ENCODE measurements at regions not wholly inside any gene's neighbourhood (a gene's known extent, or its start where the extent isn't known, plus 50 kb on each side); places are given as distances from the start of the nearest gene placed in this dataset.

DNA sequence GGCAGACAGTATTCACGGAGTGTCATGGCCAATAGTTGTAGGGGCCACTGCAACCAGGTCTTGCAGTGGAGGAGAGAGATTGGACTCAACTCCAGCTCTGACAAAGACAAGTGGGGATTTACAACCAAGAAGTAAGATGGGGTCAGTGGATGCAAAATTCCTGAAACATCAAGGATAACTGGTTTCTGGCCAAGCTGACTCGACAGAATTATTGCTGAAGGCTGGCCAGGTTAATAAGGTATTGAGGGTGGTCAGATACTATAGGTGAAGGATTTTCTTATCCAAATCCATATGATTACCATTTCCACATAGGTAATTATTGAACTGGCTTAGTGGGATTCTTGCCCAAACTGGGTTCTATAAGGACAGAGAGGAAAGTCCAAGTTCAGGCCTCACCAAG, 64.9 kb upstream of the FOXG1 start:
- Histone ChIP-seq H3K9me3 (ENCODE audit: insufficient read depth, low read depth, low read length) (no peaks in the 10 kb centered on the region), H3K27ac (ENCODE audit: low read depth, low read length) (no peak overlapping the region), H3K36me3 (ENCODE audit: insufficient read depth, low read length) (no peaks in the 10 kb centered on the region), H2AFZ (ENCODE audit: low read depth, low read length) (no peak overlapping the region), H3K9ac (ENCODE audit: low read length) (no peak overlapping the region), H3K4me1 (ENCODE audit: insufficient read depth, low read length) (no peaks in the 10 kb centered on the region), H3K4me2 (ENCODE audit: low read length) (no peak overlapping the region), H3K27me3 (ENCODE audit: insufficient read depth, low read length) (no peaks in the 10 kb centered on the region), H4K20me1 (ENCODE audit: insufficient read depth, low read length) (no peaks in the 10 kb centered on the region), H3K79me2 (ENCODE audit: insufficient read depth, low read length) (no peaks in the 10 kb centered on the region), H3K4me3 (ENCODE audit: insufficient read depth, low read depth, low read length) (no peak overlapping the region)
- Mint-ChIP-seq H3K27ac (ENCODE audit: unreplicated experiment) (no peak overlapping the region), H3K27me3 (ENCODE audit: low read depth, unreplicated experiment) (no peaks in the 10 kb centered on the region), H3K9me3 (ENCODE audit: unreplicated experiment) (no peaks in the 10 kb centered on the region), H3K4me3 (ENCODE audit: unreplicated experiment) (no peak overlapping the region), H3K36me3 (ENCODE audit: low read depth, unreplicated experiment) (no peaks in the 10 kb centered on the region), H3K4me1 (ENCODE audit: low read depth, unreplicated experiment) (peaks cover 8% of the 10 kb centered on the region)
- TF ChIP-seq, protein P1, sequence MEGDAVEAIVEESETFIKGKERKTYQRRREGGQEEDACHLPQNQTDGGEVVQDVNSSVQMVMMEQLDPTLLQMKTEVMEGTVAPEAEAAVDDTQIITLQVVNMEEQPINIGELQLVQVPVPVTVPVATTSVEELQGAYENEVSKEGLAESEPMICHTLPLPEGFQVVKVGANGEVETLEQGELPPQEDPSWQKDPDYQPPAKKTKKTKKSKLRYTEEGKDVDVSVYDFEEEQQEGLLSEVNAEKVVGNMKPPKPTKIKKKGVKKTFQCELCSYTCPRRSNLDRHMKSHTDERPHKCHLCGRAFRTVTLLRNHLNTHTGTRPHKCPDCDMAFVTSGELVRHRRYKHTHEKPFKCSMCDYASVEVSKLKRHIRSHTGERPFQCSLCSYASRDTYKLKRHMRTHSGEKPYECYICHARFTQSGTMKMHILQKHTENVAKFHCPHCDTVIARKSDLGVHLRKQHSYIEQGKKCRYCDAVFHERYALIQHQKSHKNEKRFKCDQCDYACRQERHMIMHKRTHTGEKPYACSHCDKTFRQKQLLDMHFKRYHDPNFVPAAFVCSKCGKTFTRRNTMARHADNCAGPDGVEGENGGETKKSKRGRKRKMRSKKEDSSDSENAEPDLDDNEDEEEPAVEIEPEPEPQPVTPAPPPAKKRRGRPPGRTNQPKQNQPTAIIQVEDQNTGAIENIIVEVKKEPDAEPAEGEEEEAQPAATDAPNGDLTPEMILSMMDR (IDR thresholded peaks at IDR 0.05; ENCODE audit: insufficient read depth, low read depth, low read length) = no peak
- no peak for TF ChIP-seq EZH2 (IDR thresholded peaks at IDR 0.05; ENCODE audit: insufficient read depth, low read length)
- FAIRE-seq (no peak), DNase-seq (ENCODE audit: low read depth) (no peak)

DNA sequence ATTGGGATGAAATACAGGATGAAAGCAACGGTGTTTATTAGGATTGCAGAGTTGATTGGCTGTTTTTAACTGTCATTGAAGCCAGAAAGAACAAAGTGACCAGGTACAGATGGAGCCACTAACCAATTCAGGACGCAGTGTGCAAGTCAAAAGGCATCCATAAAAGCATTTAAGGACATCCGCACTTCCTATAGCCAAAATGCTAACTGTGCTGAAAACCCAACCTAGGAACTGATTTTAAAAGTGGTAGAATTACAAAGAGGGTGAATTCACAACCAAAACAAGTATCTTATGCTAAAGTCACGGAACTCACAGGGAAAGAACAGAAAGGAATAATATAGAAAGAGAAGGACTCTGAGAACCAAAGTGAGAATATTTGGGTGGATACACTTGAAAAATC, 63.1 kb upstream of the FOXG1 start:
- Histone ChIP-seq H3K27me3 (ENCODE audit: insufficient read depth, low read length) (no peaks in the 10 kb centered on the region), H3K9me3 (ENCODE audit: insufficient read depth, low read depth, low read length) (no peaks in the 10 kb centered on the region), H3K4me1 (ENCODE audit: insufficient read depth, low read length) (peaks cover 13% of the 10 kb centered on the region), H3K36me3 (ENCODE audit: insufficient read depth, low read length) (no peaks in the 10 kb centered on the region), H3K4me2 (ENCODE audit: low read length) (no peak overlapping the region), H3K27ac (ENCODE audit: low read depth, low read length) (no peak overlapping the region), H2AFZ (ENCODE audit: low read depth, low read length) (no peak overlapping the region), H3K79me2 (ENCODE audit: insufficient read depth, low read length) (no peaks in the 10 kb centered on the region), H4K20me1 (ENCODE audit: insufficient read depth, low read length) (no peaks in the 10 kb centered on the region), H3K4me3 (ENCODE audit: insufficient read depth, low read depth, low read length) (no peak overlapping the region), H3K9ac (ENCODE audit: low read length) (no peak overlapping the region)
- Mint-ChIP-seq H3K4me3 (ENCODE audit: unreplicated experiment) (no peak overlapping the region), H3K27me3 (ENCODE audit: low read depth, unreplicated experiment) (no peaks in the 10 kb centered on the region), H3K9me3 (ENCODE audit: unreplicated experiment) (no peaks in the 10 kb centered on the region), H3K36me3 (ENCODE audit: low read depth, unreplicated experiment) (no peaks in the 10 kb centered on the region), H3K27ac (ENCODE audit: unreplicated experiment) (no peak overlapping the region), H3K4me1 (ENCODE audit: low read depth, unreplicated experiment) (peaks cover 20% of the 10 kb centered on the region)
- TF ChIP-seq EZH2 (IDR thresholded peaks at IDR 0.05; ENCODE audit: insufficient read depth, low read length) = no peak
- TF ChIP-seq, protein P1 (IDR thresholded peaks at IDR 0.05; ENCODE audit: insufficient read depth, low read depth, low read length) = no peak
- no peak for FAIRE-seq
- no peak for DNase-seq (ENCODE audit: low read depth)

DNA sequence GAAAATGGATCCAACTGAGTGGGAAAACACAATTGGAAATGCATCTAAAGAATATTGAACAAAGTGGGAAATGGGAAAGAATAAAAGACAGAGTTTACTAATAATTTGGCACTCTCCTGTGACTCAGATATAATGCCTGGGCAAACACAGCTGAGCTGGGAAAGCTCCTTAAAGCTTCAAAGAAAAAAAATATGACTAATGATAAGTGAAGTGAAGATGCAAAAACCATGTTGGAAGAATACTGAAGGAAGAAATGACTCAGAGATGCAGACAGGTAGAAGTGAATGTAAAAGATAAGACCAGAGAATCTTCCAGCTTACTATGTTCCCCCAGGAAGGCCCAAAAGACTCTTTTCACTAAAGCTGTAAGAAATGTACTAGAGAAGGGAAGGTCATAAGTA, 62.4 kb upstream of the FOXG1 start:
- Mint-ChIP-seq H3K27ac (ENCODE audit: unreplicated experiment) (no peak overlapping the region), H3K4me1 (ENCODE audit: low read depth, unreplicated experiment) (peaks cover 20% of the 10 kb centered on the region), H3K4me3 (ENCODE audit: unreplicated experiment) (no peak overlapping the region), H3K36me3 (ENCODE audit: low read depth, unreplicated experiment) (no peaks in the 10 kb centered on the region), H3K27me3 (ENCODE audit: low read depth, unreplicated experiment) (no peaks in the 10 kb centered on the region), H3K9me3 (ENCODE audit: unreplicated experiment) (no peaks in the 10 kb centered on the region)
- Histone ChIP-seq H3K4me1 (ENCODE audit: insufficient read depth, low read length) (peaks cover 13% of the 10 kb centered on the region), H3K27me3 (ENCODE audit: insufficient read depth, low read length) (no peaks in the 10 kb centered on the region), H3K36me3 (ENCODE audit: insufficient read depth, low read length) (no peaks in the 10 kb centered on the region), H2AFZ (ENCODE audit: low read depth, low read length) (no peak overlapping the region), H3K9ac (ENCODE audit: low read length) (no peak overlapping the region), H3K79me2 (ENCODE audit: insufficient read depth, low read length) (no peaks in the 10 kb centered on the region), H4K20me1 (ENCODE audit: insufficient read depth, low read length) (no peaks in the 10 kb centered on the region), H3K27ac (ENCODE audit: low read depth, low read length) (no peak overlapping the region), H3K9me3 (ENCODE audit: insufficient read depth, low read depth, low read length) (no peaks in the 10 kb centered on the region), H3K4me2 (ENCODE audit: low read length) (no peak overlapping the region), H3K4me3 (ENCODE audit: insufficient read depth, low read depth, low read length) (no peak overlapping the region)
- FAIRE-seq = no peak
- DNase-seq (ENCODE audit: low read depth) = peak; percentile 47
- no peak for TF ChIP-seq EZH2 (IDR thresholded peaks at IDR 0.05; ENCODE audit: insufficient read depth, low read length)
- TF ChIP-seq, protein P1 (IDR thresholded peaks at IDR 0.05; ENCODE audit: insufficient read depth, low read depth, low read length) = no peak
